ENCODE measurements at regions not wholly inside any gene's neighbourhood (a gene's known extent, or its start where the extent isn't known, plus 50 kb on each side); places are given as distances from the start of the nearest gene placed in this dataset.

DNA sequence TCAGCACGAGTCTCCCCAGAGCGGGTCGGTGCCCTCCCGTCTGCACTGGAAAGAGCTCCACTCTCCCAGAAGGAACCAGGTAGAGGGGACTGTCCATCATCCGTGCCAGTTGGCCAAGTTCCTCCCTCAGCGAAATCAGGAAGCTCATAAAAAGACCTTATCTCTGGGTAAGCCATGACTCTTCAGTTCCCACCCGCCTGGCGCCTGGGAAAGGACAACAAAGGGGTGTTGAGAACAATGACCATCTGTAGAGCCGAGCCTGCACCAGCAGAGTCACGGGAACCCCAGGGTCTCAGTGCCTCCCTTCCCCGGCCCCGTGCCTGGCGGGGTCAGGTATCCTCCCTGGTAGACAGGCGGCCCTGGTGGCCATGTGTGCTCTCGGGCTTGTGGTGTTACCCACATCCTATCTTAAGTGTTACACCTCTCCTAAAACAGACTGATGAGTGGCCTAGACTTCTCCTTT is 190.7 kb downstream of the AXIN2 start:
- H3K9me3 ChIP-seq (ENCODE audit: low read depth) = no peaks in the 10 kb centered on the region
- no peaks in the 10 kb centered on the region for H3K4me1 ChIP-seq (ENCODE audit: low read depth)
- no peak overlapping the region for H3K4me3 ChIP-seq
- no peaks in the 10 kb centered on the region for H3K36me3 ChIP-seq
- no peak for DNase-seq (ENCODE audit: low read depth in 1 of 2, low spot score in 1 of 2)
- no peaks in the 10 kb centered on the region for H3K27me3 ChIP-seq
- TF ChIP-seq, protein P1, sequence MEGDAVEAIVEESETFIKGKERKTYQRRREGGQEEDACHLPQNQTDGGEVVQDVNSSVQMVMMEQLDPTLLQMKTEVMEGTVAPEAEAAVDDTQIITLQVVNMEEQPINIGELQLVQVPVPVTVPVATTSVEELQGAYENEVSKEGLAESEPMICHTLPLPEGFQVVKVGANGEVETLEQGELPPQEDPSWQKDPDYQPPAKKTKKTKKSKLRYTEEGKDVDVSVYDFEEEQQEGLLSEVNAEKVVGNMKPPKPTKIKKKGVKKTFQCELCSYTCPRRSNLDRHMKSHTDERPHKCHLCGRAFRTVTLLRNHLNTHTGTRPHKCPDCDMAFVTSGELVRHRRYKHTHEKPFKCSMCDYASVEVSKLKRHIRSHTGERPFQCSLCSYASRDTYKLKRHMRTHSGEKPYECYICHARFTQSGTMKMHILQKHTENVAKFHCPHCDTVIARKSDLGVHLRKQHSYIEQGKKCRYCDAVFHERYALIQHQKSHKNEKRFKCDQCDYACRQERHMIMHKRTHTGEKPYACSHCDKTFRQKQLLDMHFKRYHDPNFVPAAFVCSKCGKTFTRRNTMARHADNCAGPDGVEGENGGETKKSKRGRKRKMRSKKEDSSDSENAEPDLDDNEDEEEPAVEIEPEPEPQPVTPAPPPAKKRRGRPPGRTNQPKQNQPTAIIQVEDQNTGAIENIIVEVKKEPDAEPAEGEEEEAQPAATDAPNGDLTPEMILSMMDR (IDR thresholded peaks at IDR 0.05; ENCODE audit: low read depth, low read length) = no peak
- no peak overlapping the region for H3K27ac ChIP-seq

DNA sequence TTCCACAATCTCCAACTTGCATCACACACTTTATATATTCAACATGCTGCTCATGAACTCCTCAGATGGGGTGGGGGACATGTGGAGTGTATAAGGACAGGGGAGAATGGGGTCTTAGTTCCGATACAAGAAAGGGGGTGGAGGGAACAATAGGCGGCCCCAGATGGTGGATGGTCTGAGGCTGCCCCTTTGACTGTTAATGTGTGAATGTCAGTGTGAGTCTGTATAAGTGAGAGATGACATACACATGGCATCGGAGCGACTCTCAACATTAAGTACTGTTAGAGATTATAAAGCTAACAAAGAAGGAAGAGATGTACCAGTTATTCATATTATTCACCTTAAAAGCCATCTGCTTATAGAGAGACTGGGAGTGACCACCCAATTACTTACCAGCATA is 193.1 kb downstream of the AXIN2 start:
- TF ChIP-seq, protein P1 (IDR thresholded peaks at IDR 0.05; ENCODE audit: low read depth, low read length) = no peak
- no peak for DNase-seq (ENCODE audit: low read depth in 1 of 2, low spot score in 1 of 2)
- Histone ChIP-seq H3K4me3 (no peak overlapping the region), H3K9me3 (ENCODE audit: low read depth) (no peaks in the 10 kb centered on the region), H3K36me3 (no peaks in the 10 kb centered on the region), H3K27ac (no peak overlapping the region), H3K4me1 (ENCODE audit: low read depth) (no peaks in the 10 kb centered on the region), H3K27me3 (no peaks in the 10 kb centered on the region)

DNA sequence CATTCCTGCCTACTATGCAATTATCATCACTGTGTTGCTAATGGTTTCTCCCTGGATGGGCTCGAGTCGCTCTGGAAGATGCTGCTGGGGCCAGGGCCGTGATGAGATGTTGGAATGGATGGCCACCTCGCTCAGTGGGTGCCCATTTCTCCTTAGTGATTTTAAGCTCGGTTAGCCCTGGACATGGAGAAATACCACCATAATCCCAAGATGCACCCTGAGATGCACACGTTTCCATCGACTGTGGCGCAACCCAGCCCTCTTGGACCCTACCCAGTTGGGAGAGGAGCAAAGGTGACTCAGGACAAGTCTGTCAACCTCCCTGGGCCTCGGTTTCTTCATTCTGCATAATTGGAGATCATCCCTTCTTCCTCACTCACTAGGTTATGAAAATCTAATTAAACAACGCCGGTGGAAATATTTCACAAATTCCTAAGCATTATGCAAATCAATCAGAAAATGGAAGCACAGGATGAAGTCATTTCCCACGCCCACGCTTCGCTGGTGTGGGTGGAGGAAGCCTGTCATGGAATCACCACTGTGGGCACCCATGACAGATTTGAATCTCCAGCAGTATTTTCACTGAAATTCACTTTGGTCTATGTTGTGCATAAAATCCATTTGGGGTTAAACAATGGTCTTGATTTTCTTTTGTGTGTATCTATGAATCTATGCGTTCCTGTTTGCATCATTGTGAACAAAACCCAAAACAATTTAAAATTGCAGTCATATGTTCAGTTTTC is 195.2 kb downstream of the AXIN2 start:
- TF ChIP-seq, protein P1 (IDR thresholded peaks at IDR 0.05; ENCODE audit: low read depth, low read length) = no peak
- Histone ChIP-seq H3K36me3 (no peaks in the 10 kb centered on the region), H3K9me3 (ENCODE audit: low read depth) (no peaks in the 10 kb centered on the region), H3K4me1 (ENCODE audit: low read depth) (no peaks in the 10 kb centered on the region), H3K27me3 (no peaks in the 10 kb centered on the region), H3K4me3 (no peak overlapping the region), H3K27ac (no peak overlapping the region)
- DNase-seq (ENCODE audit: low read depth in 1 of 2, low spot score in 1 of 2) = no peak

DNA sequence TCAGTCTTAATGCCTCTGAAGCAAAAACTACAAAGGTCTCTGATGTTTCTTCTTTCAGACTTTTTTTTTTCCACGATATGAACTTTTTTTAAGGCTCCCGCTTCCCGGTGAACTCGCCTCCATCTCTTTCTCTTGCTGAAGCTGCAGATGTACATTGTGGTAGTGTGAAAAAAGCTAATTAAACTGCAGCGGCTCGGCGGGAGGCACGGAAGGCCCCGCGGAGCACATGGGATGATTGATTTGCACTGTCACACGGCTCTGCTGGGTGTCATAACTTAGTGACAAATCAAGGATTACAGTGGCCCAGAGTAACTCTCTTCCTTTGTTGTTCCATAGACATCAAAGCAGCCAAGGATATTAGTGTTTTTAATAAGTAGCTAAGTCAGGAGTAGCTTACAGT is 196.3 kb downstream of the AXIN2 start:
- Histone ChIP-seq H3K27ac (no peak overlapping the region), H3K27me3 (no peaks in the 10 kb centered on the region), H3K36me3 (no peaks in the 10 kb centered on the region), H3K4me1 (ENCODE audit: low read depth) (no peaks in the 10 kb centered on the region), H3K9me3 (ENCODE audit: low read depth) (no peaks in the 10 kb centered on the region), H3K4me3 (no peak overlapping the region)
- DNase-seq (ENCODE audit: low read depth in 1 of 2, low spot score in 1 of 2) = no peak
- TF ChIP-seq, protein P1 (IDR thresholded peaks at IDR 0.05; ENCODE audit: low read depth, low read length) = no peak

DNA sequence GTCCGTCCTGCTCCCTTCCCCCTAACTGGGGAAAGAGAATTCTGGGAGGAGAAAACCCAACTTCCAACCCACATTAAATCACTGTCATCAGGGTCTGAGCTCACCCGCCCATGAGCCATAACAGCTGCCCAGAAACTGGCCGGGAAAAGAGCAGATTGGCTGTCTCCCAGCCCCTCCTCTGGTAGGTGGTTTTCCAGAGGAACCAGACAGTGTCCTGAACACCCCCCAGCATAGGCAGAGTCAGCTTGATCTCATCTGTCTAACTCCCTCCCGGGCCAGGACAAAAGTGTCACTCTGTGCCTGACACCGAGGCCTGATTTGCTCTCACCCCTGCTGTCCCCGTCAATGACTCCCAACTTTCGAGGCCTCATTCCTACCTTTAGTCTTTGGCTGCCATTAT is 197.0 kb downstream of the AXIN2 start:
- no peaks in the 10 kb centered on the region for H3K36me3 ChIP-seq
- no peak overlapping the region for H3K27ac ChIP-seq
- H3K4me1 ChIP-seq (ENCODE audit: low read depth) = no peaks in the 10 kb centered on the region
- TF ChIP-seq, protein P1 (IDR thresholded peaks at IDR 0.05; ENCODE audit: low read depth, low read length) = no peak
- no peak for DNase-seq (ENCODE audit: low read depth in 1 of 2, low spot score in 1 of 2)
- no peak overlapping the region for H3K4me3 ChIP-seq
- no peaks in the 10 kb centered on the region for H3K9me3 ChIP-seq (ENCODE audit: low read depth)
- no peaks in the 10 kb centered on the region for H3K27me3 ChIP-seq

Measured in cardiac muscle cell (in vitro differentiated cells and primary cell).